ENCODE measurements at regions not wholly inside any gene's neighbourhood (a gene's known extent, or its start where the extent isn't known, plus 50 kb on each side); places are given as distances from the start of the nearest gene placed in this dataset.

- no peak for DNase-seq
Measured at GRCh38 chr17:79469646-79470045, 141.2 kb downstream of the RBFOX3 start.

GRCh38 chr17:79468183-79468944 lies 142.5 kb downstream of the RBFOX3 start:
- DNase-seq: no peak

GRCh38 chr17:79466562-79467350 lies 144.1 kb downstream of the RBFOX3 start:
- DNase-seq: no peak

GRCh38 chr17:79465681-79466025 lies 145.2 kb downstream of the RBFOX3 start:
- no peak for DNase-seq

GRCh38 chr17:79465011-79465680 lies 145.7 kb downstream of the RBFOX3 start:
- DNase-seq: no peak

- no peak for DNase-seq
Measured at GRCh38 chr17:79464318-79465010, 146.4 kb downstream of the RBFOX3 start.

GRCh38 chr17:79463421-79464317 lies 147.2 kb downstream of the RBFOX3 start:
- no peak for DNase-seq

- no peak for DNase-seq
Measured at GRCh38 chr17:79461041-79461440, 149.8 kb downstream of the RBFOX3 start.

- no peak for DNase-seq
Measured at GRCh38 chr17:79459846-79460245, 151.0 kb downstream of the RBFOX3 start.

GRCh38 chr17:79459003-79459655 lies 151.7 kb downstream of the RBFOX3 start:
- DNase-seq: no peak

- DNase-seq: no peak
Measured at GRCh38 chr17:79458356-79458755, 152.5 kb downstream of the RBFOX3 start.

- no peak for DNase-seq
Measured at GRCh38 chr17:79457889-79458288, 153.0 kb downstream of the RBFOX3 start.

- no peak for DNase-seq
Measured at GRCh38 chr17:79457376-79457775, 153.5 kb downstream of the RBFOX3 start.

GRCh38 chr17:79455636-79456035 lies 155.2 kb downstream of the RBFOX3 start:
- DNase-seq: no peak

- no peak for DNase-seq
Measured at GRCh38 chr17:79454826-79455225, 156.0 kb downstream of the RBFOX3 start.

GRCh38 chr17:79453481-79453880 lies 157.4 kb downstream of the RBFOX3 start:
- DNase-seq: no peak

GRCh38 chr17:79452706-79453105 lies 158.1 kb downstream of the RBFOX3 start:
- DNase-seq: no peak

GRCh38 chr17:79451167-79451566 lies 159.7 kb downstream of the RBFOX3 start:
- DNase-seq: no peak

GRCh38 chr17:79446399-79447009 lies 164.3 kb downstream of the RBFOX3 start:
- no peak for DNase-seq

- DNase-seq: no peak
Measured at GRCh38 chr17:79444198-79444597, 166.7 kb downstream of the RBFOX3 start.

- DNase-seq: no peak
Measured at GRCh38 chr17:79443026-79443425, 167.8 kb downstream of the RBFOX3 start.
